ENCODE measurements at regions not wholly inside any gene's neighbourhood (a gene's known extent, or its start where the extent isn't known, plus 50 kb on each side); places are given as distances from the start of the nearest gene placed in this dataset.

GRCh38 chr2:78261454-78261853, 739.3 kb upstream of the LRRTM4 start:
- TF ChIP-seq CTCF (IDR thresholded peaks at IDR 0.05) = no peak
- no peak for TF ChIP-seq POLR2A (IDR thresholded peaks at IDR 0.05)

Measured in testis (tissue), 2 donors.